GM12874 (cell line): ENCODE measurements at regions not wholly inside any gene's neighbourhood (a gene's known extent, or its start where the extent isn't known, plus 50 kb on each side); places are given as distances from the start of the nearest gene placed in this dataset.

Experiments
- TF ChIP-seq, protein P1 (sequence below): IDR thresholded peaks from 2 replicates; pipeline ENCODE4 v1.5.1; 2011; ENCODE audit warnings: low read depth, mild to moderate bottlenecking, control low read depth, low read length, moderate library complexity; ENCODE audit not compliant: insufficient read depth

DNA sequence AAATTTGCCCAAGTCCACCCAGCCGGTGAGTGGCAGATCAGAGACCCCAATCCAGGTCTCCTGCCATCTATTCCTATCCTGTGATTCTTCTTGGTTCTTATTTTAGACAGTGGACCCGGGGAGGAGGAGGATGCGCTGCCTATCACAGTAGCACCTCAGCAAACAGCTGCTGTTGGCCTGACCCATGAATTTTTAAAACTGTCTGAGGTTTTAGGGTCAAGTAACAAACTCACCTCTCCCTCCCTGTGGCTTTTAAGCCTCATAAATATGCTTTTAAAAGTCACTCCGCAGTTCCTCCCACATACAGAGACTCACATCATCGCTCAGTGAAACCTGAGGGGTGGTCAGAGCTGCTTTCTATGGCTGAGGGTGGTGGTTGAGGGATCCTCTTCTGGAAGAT, 128.6 kb downstream of the NAV1 start:
- TF ChIP-seq, protein P1, sequence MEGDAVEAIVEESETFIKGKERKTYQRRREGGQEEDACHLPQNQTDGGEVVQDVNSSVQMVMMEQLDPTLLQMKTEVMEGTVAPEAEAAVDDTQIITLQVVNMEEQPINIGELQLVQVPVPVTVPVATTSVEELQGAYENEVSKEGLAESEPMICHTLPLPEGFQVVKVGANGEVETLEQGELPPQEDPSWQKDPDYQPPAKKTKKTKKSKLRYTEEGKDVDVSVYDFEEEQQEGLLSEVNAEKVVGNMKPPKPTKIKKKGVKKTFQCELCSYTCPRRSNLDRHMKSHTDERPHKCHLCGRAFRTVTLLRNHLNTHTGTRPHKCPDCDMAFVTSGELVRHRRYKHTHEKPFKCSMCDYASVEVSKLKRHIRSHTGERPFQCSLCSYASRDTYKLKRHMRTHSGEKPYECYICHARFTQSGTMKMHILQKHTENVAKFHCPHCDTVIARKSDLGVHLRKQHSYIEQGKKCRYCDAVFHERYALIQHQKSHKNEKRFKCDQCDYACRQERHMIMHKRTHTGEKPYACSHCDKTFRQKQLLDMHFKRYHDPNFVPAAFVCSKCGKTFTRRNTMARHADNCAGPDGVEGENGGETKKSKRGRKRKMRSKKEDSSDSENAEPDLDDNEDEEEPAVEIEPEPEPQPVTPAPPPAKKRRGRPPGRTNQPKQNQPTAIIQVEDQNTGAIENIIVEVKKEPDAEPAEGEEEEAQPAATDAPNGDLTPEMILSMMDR: no peak

DNA sequence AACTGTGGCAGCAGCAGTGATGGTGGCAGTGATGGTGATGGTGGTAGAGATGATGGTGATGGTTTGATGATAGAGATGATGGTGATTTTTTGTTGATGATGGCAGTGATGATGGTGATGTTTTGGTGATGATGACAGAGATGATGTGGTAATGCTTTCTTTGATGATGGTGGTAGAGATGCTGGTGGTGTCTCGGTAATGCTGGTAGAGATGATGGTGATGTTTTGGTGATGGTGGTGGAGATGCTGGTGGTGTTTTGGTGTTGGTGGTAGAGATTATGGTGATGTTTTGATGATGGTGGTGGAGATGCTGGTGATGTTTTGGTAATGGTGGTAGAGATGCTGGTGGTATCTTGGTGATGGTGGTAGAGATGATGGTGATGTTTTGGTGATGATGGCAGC, 131.6 kb downstream of the NAV1 start:
- TF ChIP-seq, protein P1: no peak

GRCh38 chr1:201672685-201673084, 133.8 kb downstream of the NAV1 start:
- TF ChIP-seq, protein P1: no peak

- TF ChIP-seq, protein P1: no peak
These were observed 134.2 kb downstream of the NAV1 start for GRCh38 chr1:201673093-201673492.

DNA sequence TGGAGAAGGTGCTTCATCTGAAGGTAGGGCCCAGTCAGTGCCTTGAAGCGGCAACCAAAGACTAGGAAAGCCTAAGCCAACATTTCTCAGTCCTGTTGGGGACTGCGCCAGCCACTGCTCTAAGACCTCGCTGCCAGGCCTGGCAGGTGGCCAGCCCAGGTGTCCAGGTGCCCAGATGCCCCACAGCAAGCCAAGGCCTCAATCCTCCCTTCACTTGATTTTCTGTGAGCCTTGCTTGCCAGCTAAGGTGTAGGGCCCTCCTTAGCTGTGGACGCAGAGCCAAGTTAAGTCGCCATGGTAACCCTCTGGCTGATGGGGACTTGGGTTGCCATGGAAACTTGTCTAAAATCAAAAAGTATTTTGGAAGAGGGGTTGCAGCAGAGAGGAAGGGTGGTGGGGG, 135.0 kb downstream of the NAV1 start:
- TF ChIP-seq, protein P1: no peak

- TF ChIP-seq, protein P1: no peak
These were observed 136.2 kb downstream of the NAV1 start for GRCh38 chr1:201675143-201675542.

- TF ChIP-seq, protein P1: no peak
These were observed 137.3 kb downstream of the NAV1 start for GRCh38 chr1:201676197-201676596.

DNA sequence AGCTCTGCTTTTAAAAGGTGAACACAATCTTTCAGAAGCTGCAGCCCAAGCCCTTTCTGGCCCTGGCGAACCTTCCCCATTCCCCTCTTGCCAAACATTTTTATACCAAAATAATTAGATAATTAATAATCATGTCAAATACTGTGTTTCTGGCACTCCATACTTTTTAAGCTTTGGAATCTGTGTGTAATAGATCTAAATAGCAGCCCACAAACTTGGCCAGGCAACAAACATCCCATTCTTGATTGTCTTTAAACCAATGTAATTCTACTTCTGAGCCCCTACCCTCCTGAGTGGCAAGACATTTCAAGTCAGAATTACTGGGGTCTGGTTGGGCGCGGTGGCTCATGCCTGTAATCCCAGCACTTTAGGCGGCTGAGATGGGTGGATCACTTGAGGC, 137.7 kb downstream of the NAV1 start:
- TF ChIP-seq, protein P1: no peak
